HG03066 (cell line): ENCODE measurements at regions not wholly inside any gene's neighbourhood (a gene's known extent, or its start where the extent isn't known, plus 50 kb on each side); places are given as distances from the start of the nearest gene placed in this dataset.

Source experiments
- ATAC-seq: cut with Tn5 transposase; IDR thresholded peaks from one replicate; pipeline ENCODE4 v1.9.1; 2021; ENCODE audit warnings: low read depth; ENCODE audit not compliant: unreplicated experiment

DNA sequence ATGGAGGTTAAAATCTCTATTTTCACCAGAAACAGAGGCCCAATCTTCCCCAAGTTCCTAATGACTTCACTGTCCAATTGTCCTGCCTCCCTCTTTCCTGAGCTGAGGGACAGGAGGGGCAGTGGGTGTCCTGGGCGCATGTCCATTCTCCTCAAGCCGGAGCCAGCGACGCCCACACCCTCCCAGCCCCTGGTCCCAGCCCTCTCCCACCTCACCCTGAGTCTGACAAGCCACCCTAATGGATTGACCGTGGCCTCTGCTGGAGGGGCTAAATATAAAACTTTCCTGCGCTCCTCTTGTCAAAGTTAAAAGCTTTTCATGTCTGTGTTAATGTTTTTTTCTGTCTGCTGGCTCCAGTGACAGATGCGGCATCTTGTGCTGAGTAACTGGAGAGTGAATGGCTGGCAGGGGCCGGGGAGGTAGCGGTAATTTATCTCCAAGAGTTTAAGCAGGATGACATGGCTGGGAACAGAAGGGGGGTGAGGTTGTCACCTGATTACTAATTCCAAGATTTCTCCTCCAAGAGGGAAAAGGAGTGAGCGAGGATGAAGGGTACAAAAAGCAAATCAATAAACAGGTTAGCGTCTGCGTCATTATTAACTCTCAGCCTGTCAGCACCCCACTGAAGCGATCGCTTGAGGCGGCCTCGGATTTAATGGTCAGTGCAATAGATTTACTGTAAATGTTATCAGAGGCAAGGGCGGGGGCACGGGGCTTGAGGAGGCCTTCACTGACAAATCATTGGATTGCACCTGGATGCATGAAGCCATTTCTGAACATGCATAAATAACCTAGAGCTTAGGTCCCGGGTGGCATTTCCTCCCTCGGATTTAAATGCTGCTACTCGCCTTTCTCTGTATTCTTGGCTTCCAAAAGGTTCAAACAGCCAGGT lies 118.1 kb upstream of the MAFB start:
- no peak for ATAC-seq

DNA sequence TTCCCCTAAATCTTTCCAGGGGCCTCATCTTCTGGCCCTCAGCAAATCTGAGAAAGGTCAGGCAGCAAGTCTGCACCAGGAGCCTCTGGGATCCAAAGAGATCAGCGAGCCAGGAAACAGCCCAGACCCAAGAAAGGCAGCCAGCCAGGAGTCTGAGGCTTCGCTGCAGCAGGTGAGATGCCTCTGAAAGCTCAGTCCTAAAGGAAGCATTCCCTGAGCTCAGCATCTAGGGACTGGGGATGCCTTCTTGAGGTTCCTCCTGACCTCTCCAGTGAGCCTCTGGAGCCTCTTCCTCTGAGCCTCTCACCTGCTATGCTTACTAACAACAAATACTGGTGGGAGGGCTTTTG lies 118.8 kb upstream of the MAFB start:
- no peak for ATAC-seq

DNA sequence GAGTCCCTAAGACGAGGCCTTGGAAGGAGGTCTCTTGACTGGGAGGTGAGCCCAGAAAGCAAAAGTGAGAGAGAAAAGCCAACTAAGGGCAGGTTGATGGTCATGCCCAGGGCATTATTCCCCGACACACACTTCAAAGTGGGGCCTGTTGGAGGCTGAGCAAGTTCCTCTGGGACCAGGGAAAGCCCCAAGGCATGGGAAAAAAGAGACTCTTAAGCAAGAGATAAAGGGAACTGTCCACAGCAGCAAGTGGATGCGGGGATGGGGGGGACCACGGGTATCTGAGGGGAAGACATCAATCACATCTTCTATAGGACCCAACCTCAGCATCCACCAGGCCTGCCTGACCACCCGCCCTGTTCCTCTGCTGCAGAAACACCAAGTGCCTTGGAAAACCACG lies 119.9 kb upstream of the MAFB start:
- ATAC-seq = no peak

DNA sequence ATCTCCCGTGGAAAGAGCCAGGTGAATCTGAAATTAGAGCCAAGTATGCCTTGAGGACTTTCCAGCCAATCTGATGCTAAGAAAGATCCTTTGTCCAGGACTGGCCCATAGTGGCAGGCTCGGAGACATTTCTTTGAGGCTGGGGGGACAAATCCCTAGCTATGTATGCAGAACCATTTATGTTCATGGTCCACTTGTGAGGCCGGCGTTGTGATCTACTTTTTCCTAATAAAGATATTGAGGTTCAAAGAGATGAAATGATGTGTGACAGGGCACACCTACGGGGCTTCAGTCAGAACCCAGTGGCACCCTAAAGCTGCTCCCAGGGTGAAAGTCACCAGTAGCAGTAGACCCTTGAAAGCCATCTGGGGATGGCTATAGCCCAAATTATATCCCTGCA lies 120.3 kb upstream of the MAFB start:
- no peak for ATAC-seq

DNA sequence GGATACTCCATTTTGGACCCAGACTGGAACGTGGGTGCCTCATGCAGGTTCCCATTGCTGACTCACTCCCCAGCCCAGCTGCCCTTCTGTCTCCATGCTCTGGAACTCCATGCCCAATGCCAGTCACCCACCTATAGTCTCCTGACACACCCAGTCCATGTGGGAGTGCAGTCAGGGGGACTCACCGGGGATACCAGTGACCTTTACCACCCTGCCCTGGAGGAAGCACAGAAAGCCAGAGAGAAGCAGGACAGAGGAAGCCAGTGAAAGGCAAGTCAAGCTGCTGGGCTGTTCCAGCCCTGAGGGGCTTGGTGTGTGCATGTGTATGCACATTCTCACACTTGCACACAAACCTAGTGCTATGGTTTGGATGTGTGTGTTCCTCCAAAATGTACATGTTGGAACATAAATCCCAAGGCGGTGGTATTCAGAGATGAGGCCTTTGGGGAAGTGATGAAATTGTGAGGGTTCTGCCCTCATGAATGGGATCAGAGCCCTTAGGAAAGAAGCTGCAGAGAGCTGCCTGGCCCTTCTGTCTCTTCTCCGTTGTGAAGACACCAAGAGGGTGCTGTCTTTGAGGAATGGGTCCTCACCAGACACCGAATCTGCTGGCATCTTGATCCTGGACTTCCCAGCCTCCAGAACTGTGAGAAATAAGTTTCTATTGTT lies 121.4 kb upstream of the MAFB start:
- ATAC-seq = no peak

DNA sequence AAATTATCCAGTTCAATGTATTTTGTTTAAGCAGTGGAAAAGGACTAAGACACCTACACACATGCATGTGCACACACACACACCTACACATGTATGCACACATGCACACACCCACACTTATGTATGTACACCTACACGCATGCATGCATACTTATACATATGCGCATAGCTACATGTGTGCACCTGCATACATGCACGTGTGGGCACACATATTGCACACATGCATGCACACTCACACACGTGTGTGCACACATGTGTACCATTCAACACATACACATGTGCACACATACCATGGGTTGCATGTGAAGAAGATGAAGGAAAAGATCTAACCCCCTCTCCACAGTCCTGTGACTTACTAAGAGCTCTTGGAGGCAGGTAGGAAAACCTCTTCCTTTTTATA lies 122.0 kb upstream of the MAFB start:
- no peak for ATAC-seq

DNA sequence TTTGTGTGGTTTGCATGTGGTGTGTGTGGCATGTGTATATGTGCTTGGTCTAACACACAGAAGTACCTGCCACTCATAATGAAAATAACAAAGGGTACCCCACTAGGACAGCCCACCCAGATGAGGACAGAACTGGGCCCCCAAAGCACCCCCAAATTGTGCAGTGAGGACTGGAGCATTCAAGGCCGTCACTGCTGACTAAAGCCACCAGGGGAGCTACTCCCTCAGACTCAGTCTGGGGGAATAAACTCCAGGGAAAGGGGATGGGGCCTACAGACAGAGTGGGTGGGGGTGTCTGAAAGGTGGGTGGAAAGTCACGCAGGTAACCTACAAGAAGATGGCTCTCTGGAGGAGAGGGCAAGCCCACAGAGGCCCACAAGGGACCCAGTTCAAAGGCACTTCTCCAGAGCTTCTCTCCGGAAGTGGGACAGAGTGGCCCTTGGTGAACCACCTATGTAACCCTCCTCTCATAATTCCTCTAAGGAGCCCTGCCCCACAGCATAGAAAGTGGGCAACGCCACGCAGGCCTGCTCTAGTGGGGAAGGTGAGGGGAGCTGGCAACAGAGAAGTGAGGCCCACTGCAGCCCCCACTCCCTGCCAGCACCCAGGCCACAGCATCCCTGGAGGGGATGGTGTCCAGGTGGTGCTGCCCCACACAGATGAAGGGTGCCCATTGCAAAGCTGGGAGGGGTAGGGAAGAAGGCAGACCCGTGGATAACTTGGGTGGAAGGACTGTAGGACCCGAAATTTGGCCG lies 122.8 kb upstream of the MAFB start:
- no peak for ATAC-seq

DNA sequence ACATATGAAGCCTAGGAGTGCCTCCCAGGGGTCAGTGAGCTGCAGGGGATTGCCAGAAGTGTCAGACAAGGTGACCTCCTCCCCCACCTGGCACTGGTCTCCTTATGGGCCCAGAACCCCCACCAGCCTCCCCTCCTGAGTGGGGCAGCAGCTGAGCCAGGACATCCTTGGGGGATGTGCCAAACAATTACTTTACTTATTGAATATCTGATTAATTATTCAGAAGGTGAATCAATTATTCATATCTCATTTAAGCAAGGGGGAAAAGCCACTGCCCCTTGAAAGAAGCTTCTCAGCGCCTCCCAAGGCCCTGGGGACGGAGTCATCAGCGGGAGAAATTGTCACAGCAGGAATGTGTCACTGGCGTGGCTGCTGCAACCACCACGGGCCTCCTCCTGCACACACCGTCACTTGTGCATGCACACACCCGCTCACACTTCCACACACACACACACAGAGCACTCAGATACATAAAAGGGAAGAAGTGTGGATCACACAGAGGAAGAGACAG lies 123.4 kb upstream of the MAFB start:
- no peak for ATAC-seq

DNA sequence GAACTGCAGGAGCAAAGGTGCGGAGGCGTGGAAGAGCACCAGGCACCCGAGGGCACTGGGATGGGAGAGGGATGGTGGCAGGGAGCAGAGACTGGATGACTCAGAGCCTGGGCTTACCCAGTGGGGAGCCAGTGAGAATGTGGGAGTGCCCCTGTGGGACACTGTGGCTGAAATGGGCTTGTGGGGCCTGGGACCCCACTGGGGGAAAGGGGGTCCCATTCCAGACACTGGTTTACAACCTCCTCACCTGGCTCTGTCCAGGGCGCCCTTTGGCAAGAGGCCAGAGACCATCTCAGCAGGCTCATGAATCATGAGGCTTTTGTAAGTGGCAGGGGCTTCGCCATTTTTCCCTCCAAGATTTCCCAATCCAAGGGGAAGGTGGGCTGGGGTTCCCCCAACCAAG lies 124.0 kb upstream of the MAFB start:
- no peak for ATAC-seq

DNA sequence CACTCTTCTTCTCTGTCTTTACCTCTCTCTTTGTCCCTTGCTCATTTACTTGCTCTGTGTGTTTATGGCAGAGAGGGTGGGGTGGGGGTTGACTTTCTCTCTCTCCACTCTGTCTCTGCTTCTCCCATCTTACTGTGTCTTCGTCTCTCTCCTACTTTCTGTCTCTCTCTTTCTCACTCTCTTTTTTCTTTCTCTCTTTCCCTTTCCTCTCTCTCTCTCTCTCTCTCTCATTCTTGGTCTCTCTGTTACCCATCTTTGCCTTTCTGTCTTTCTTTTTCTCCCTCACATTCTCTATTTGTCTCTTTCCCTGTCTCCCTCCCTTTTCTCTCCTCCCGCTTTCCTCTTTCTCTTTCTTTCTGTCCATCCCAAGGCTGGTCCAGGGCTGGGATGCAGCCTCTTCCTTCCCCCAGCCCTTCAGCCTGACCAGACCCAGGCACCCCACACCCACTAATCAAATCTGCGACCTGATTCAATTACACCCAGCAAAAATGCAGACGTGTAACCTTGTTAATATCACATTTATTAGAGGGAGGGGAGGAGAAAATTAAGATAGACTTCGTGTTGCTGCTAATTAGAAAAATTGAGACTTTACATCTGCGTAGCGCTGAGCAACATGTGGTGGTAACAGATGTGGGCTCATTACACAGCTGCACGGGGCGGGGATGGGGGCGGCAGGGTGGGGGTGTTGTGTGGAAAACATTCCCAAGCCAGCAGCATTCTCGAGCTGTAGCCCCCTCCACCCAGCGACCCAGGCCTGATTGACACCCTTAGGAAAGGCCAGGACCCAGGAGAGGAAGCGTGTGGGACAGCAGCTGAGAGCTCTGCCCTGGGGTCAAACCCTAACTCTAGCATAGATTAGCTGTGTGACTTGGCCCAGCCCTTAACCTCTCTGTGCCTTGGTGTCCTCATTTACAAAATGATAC lies 124.9 kb upstream of the MAFB start:
- no peak for ATAC-seq

DNA sequence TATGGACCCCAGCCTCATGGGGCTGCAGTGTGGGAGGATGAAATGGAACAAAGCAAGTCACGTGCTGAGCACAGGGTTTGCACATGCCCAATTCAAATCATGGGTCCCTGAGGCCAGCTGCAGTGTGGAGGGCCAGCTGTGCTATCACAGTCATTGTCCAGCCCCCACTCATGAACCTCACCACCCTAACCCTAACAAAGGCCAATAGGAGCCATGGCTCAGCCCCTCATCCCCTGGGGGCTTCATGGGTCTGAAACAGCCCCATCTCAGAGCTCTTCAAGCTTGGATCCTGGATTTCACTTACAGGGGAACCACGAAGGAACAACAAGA lies 125.6 kb upstream of the MAFB start:
- ATAC-seq = no peak

DNA sequence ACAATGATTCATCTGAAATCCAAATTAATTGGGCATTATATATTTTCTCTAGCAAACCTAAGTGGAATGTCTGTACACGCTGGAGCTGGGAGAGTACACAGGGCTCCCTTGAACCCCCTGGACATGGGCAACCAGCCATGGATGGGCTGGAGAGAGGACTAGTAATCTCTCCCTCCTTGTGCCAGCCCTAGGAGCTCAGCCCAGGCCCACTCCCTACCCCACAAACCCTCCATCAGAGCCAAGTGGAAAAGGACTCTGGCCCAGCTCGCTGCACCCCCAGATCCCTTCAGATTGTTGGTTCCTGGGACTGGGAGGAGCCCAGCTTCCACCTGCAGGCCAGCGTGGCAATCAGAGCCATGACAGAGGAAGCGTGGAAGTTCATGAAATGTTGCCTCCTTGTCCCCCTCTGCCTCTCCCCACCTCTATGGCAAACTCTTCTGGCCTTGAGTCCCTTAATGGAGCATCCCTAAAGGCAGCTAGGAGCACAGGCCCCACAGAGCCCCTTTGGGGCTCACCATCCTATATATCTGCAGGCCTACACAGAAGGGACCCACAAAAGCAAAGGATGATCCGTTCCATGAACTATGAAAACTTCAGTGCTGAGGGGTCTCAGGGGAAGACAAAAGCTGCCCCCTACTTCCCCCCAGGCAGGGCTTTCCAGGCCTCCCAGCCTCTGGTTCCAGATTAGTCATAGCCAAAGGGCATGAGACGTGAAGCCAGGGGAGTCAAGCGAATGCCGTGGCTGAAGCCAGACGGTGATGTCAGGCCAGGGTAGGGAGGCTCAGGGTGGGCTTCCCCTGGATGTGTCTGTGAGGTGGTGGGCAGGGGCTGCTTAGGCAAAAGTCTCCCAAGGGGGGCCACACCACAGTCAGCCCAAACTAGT lies 126.4 kb upstream of the MAFB start:
- no peak for ATAC-seq

DNA sequence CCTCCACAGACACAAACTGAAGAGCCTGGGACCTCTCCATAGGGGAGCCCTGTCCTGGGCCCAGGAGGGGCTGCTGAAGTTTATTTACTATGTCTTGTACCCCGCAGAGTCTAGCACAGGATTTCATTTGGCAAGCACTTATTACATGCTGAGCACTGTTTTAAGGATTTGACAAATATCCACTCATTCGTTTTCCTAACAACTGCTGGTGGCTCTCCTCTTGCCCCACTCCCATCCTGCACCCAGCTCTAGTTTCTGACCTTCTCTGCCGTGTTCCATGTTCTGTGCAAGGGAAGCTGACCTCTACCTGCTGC lies 127.0 kb upstream of the MAFB start:
- ATAC-seq = no peak

DNA sequence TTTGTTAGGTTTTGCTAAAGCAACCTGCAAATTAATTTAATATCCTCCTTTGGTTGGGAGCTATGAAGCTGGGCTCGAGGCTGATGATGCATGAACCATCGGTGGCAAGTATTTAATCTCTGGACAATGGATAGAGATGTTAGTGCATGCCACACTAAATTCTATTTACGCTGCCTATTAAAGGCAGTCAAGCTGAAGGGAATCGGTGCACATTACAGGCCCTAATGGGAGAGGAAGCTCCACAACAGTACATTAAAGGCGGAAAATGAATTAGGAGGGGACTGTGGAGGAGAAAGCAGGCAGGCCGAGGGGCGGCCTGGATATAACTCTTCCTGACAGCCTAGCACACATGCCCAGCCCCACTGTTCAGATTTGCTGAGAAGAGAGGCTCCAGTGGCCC lies 132.4 kb upstream of the MAFB start:
- ATAC-seq = no peak

DNA sequence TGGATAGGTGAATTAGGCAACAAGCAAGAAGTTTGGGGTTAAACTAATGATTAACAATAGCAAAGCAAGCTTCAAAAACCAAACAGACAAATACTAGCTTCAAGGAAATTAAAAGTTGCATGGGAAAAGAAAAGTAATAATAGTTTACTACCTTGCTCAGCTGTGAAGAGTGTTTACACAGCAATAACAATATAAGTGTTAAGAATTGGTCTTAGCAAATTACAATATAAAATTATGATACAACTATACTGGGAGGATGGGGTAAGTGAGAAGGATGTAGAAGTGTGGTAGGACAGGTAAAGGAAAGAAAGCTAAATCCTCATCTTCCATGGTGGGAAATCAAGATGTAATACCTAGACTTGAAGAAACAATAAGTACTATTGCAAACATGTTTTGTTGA lies 137.7 kb upstream of the MAFB start:
- ATAC-seq = no peak

DNA sequence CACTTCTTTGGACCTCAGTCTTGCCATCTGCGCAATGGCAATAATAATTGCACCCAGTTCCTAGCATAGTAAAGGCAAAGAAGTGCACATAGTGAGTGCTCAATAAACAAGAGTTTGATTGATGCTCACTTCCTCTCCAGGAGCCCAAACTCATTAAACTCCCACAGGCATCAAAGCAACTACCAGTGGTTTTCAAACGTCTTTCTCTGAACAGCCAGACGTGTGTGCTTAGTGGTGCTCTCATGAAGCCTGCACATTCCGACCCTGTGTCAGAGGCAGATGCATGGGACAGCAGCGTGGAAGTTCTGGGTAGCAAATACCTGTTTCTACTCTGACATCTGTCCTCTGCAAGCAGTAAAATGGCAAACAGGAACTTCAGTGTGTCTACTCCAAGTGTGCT lies 146.3 kb upstream of the MAFB start:
- ATAC-seq = no peak

DNA sequence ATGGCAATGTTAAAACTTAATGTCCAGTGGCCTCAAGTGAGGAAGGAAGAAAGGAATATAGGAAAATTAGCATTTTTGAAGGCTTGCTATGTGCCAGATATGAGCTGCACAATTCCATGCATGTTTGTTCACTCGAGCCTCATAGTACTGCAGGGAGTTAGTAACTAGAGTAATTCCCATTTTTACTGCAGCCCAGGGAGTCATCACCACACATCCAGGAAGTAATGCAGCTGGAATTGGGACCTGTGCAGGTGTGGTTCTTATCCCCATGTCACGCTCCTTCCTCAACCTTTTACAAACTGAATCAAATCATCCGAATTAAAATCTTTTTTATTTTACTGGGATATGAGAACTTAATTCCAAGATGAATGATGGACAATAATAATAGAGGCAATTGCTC lies 149.5 kb upstream of the MAFB start:
- no peak for ATAC-seq

DNA sequence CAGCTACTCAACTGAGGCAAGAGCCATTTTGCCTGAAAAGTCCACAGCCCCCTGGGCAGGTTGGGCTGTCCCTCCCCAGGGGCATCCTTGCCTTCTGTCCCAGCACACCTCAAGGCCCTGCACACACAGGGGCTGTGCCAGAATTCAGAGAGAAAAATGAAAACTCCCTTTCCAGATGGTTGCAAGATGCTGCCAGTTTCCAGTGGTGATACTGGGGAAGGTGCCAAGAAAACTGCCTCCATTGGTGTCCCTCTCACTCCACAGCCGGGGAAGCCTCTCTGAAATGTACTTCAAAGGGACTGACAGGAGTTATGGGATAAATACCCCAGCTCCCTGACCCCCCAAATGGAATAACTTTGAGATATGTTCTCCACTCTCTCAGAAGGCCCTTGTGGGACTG lies 154.2 kb upstream of the MAFB start:
- no peak for ATAC-seq

DNA sequence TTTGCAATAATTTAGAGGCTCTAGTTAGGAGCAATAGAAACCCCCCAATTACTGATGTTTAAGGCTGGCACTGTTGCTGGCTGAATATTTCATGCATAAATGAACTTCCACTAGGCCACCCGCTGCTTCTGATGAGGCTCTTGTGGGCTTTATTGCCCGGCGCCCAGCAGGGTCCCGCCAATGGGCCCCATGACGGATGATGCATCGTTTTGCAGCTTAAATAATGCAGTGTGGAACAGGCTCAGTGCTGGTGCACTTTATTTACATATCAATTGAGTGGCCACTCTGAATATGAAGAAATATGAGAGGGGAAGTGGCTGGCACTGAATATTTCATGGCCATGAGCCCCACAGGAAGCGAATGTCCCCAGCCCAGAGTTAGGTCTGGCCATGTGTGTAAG lies 155.3 kb upstream of the MAFB start:
- ATAC-seq = no peak

DNA sequence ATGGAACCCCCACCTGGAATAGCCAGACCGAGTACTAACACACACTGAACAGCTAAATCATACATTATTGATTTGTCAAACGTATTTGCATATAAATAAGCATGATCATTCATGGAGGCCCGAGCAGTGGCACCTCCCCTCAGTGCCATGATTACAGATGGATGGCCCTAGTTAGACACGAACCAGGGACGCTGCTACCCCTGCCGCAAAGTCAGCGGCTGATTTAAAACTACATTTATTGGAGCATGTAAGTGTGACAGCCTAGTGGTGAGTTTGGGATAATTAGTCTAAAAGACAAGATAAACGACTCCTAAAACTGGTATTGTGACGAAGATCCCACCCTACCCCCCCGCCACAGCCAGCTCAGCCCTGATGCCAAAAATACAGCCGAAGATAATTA lies 159.1 kb upstream of the MAFB start:
- ATAC-seq = no peak
